Chondrocyte (in vitro differentiated cells): ENCODE measurements at regions not wholly inside any gene's neighbourhood (a gene's known extent, or its start where the extent isn't known, plus 50 kb on each side); places are given as distances from the start of the nearest gene placed in this dataset.

ENCODE experiments used
- DNase-seq: peaks from one replicate; pipeline ENCODE4 v3.0.0; 2021; ENCODE audit warnings: mixed read lengths, low spot score
- H3K27ac Mint-ChIP-seq: one replicate; pipeline ENCODE4 v1.8.0; 2021; ENCODE audit warnings: mild to moderate bottlenecking, moderate library complexity, mixed read lengths; ENCODE audit not compliant: unreplicated experiment
- H3K27me3 Mint-ChIP-seq: 2 replicates; pipeline ENCODE4 v1.8.0; 2021; ENCODE audit warnings: low read depth, mixed read lengths
- H3K36me3 Mint-ChIP-seq: 2 replicates; pipeline ENCODE4 v1.8.0; 2021; ENCODE audit warnings: low read depth, mixed read lengths
- H3K4me1 Mint-ChIP-seq: 2 replicates; pipeline ENCODE4 v1.8.0; 2021; ENCODE audit warnings: low read depth, mild to moderate bottlenecking, mixed read lengths
- H3K4me3 Mint-ChIP-seq: one replicate; pipeline ENCODE4 v1.8.0; 2021; ENCODE audit warnings: mild to moderate bottlenecking, moderate library complexity, mixed read lengths; ENCODE audit not compliant: unreplicated experiment
- H3K9me3 Mint-ChIP-seq: 2 replicates; pipeline ENCODE4 v1.8.0; 2021; ENCODE audit warnings: low read depth, mixed read lengths
- CTCF ChIP-seq: fragments of 200-600 bp; sonication (generic); IDR thresholded peaks from 2 replicates; pipeline ENCODE4 v1.5.0; 2021; ENCODE audit warnings: antibody characterized with exemption, mild to moderate bottlenecking, moderate library complexity

DNA sequence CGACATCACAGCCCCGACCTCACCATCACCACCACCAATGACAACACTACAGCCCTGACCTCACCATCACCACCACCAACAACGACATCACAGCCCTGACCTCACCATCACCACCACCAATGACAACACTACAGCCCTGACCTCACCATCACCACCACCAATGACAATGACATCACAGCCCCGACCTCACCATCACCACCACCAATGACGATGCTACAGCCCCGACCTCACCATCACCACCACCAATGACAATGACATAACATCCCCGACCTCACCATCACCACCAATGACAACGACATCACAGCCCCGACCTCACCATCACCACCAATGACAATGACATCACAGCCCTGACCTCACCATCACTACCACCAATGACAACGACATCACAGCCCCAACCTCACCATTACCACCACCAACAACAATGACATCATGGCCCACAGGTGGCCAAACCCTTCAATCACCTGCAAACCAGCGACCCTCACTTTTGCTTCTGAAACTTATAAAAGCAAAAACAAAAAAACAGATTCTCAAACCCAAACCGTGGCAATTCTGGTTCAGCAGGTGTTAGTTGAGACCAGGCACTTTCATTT is 70.7 kb upstream of the TMEM18 start:
- H3K27ac Mint-ChIP-seq, result no peak overlapping the region

DNA sequence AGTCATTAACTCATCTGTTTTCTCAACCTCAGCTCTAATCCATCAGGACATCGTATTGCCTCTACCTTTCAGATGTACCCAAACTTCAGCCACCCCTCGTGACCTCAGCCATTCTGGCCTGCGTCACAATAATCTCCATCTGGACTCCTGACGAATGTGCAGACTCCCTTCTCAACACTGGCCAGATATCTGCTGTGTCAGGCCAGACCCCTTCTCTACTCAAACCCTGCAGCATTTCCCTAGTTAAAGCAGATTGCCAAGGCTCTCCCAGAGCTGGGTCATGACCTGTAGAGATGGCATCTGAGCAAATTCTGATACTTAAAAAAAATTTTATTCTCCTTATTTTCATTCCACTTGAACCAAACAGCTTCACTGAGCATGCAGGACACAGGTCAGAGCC is 69.5 kb upstream of the TMEM18 start:
- TF ChIP-seq CTCF, result no peak
- Mint-ChIP-seq H3K4me1 (no peaks in the 10 kb centered on the region), H3K9me3 (peaks cover 9% of the 10 kb centered on the region), H3K4me3 (no peak overlapping the region), H3K27ac (no peak overlapping the region), H3K36me3 (peaks cover 5% of the 10 kb centered on the region), H3K27me3 (peaks cover 3% of the 10 kb centered on the region)
- DNase-seq, result no peak

More for the DNA sequence above, 70.7 kb upstream of the TMEM18 start:
- Mint-ChIP-seq H3K27me3 (peaks cover 8% of the 10 kb centered on the region), H3K9me3 (peaks cover 9% of the 10 kb centered on the region), H3K4me1 (no peaks in the 10 kb centered on the region), H3K36me3 (peaks cover 5% of the 10 kb centered on the region), H3K4me3 (no peak overlapping the region)
- no peak for TF ChIP-seq CTCF
- no peak for DNase-seq

DNA sequence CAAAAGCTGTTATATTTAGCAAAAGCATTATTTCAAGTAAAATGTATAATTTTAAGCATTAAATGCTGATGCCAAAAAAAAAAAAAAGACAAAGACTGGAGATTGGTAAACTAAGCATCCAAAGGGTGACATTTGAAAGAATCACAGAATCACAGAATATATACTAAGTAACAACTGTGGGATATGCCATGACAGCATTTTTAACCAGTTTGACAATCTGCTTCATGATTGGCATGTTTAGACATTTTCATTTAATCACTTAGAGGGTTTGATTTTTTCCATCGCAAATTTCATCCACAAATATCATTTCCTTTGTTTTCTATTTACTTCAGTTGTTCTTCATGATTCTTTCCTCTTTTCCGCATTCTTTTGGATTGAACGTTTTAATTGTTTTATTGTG is 66.9 kb upstream of the TMEM18 start:
- no peak for TF ChIP-seq CTCF
- peaks cover 5% of the 10 kb centered on the region for H3K36me3 Mint-ChIP-seq
- H3K27ac Mint-ChIP-seq, result no peak overlapping the region
- no peak for DNase-seq
- peaks cover 3% of the 10 kb centered on the region for H3K27me3 Mint-ChIP-seq
- no peak overlapping the region for H3K4me3 Mint-ChIP-seq
- peaks cover 9% of the 10 kb centered on the region for H3K9me3 Mint-ChIP-seq
- H3K4me1 Mint-ChIP-seq, result peaks cover 15% of the 10 kb centered on the region

- Mint-ChIP-seq H3K4me1 (peaks cover 15% of the 10 kb centered on the region), H3K36me3 (peaks cover 2% of the 10 kb centered on the region), H3K9me3 (peaks cover 9% of the 10 kb centered on the region), H3K27me3 (peaks cover 3% of the 10 kb centered on the region), H3K27ac (no peak overlapping the region), H3K4me3 (peak overlapping the region; percentile 17)
- TF ChIP-seq CTCF, result no peak
- no peak for DNase-seq
These were observed 65.0 kb upstream of the TMEM18 start for GRCh38 chr2:742221-742620.

GRCh38 chr2:741195-741496 is 63.9 kb upstream of the TMEM18 start:
- Mint-ChIP-seq H3K9me3 (peaks cover 9% of the 10 kb centered on the region), H3K4me3 (peak overlapping the region; percentile 87), H3K27ac (no peak overlapping the region), H3K27me3 (peaks cover 3% of the 10 kb centered on the region), H3K36me3 (peaks cover 2% of the 10 kb centered on the region), H3K4me1 (peaks cover 15% of the 10 kb centered on the region)
- TF ChIP-seq CTCF, result no peak
- no peak for DNase-seq
